Lower lobe of right lung (tissue), 2 donors: ENCODE measurements at regions not wholly inside any gene's neighbourhood (a gene's known extent, or its start where the extent isn't known, plus 50 kb on each side); places are given as distances from the start of the nearest gene placed in this dataset.

ENCODE experiments used
- ATAC-seq, 2 donors: fragments of 200-7000 bp; cut with Tn5 transposase; one replicate each; pipeline ENCODE4 v1.9.1; 2020 to 2022; ENCODE audit warnings: mild to moderate bottlenecking in 2 of 2, moderate library complexity in 2 of 2
- DNase-seq: peaks from one replicate; pipeline ENCODE4 v3.0.0-alpha.2; 2020
- H3K27ac ChIP-seq: fragments of 200-600 bp; one replicate; pipeline ENCODE4 v1.8.0; 2022
- H3K27me3 ChIP-seq: fragments of 200-600 bp; one replicate; pipeline ENCODE4 v1.8.0; 2022; ENCODE audit warnings: low read depth
- H3K36me3 ChIP-seq: fragments of 200-600 bp; one replicate; pipeline ENCODE4 v1.8.0; 2022; ENCODE audit warnings: mild to moderate bottlenecking
- H3K4me1 ChIP-seq: fragments of 200-600 bp; one replicate; pipeline ENCODE4 v1.8.0; 2022
- H3K4me3 ChIP-seq: fragments of 200-600 bp; one replicate; pipeline ENCODE4 v1.8.0; 2022; ENCODE audit warnings: mild to moderate bottlenecking
- H3K9me3 ChIP-seq: fragments of 200-600 bp; one replicate; pipeline ENCODE4 v1.8.0; 2022
- CTCF ChIP-seq: fragments of 200-600 bp; IDR thresholded peaks from one replicate; pipeline ENCODE4 v1.8.0; 2022; ENCODE audit warnings: antibody characterized with exemption, mild to moderate bottlenecking
- intact Hi-C: fragments of 100-400 bp; cut with DNase I; formaldehyde crosslinking; loops from one replicate; pipeline ENCODE4 v1.11.0; 2022
- donor health status: DM: no; HTN: yes; CAD: no; lungs with severe emphysema.

GRCh38 chr22:22973336-22973735 lies 85.7 kb downstream of the IGLL5 start:
- ATAC-seq (no peak), DNase-seq (no peak)
- Histone ChIP-seq H3K4me1 (no peaks in the 10 kb centered on the region), H3K27ac (no peak overlapping the region), H3K4me3 (no peak overlapping the region), H3K9me3 (no peaks in the 10 kb centered on the region), H3K27me3 (peaks cover 7% of the 10 kb centered on the region), H3K36me3 (no peaks in the 10 kb centered on the region)
- TF ChIP-seq CTCF = no peak
- intact Hi-C loops = no loop called here

GRCh38 chr22:22974156-22974555 lies 86.5 kb downstream of the IGLL5 start:
- no peak for DNase-seq
- intact Hi-C loops = no loop called here
- no peak for TF ChIP-seq CTCF
- Histone ChIP-seq H3K27ac (no peak overlapping the region), H3K4me3 (no peak overlapping the region), H3K9me3 (peaks cover under 1% of the 10 kb centered on the region), H3K4me1 (no peaks in the 10 kb centered on the region), H3K27me3 (peaks cover 5% of the 10 kb centered on the region), H3K36me3 (no peaks in the 10 kb centered on the region)
- no peak for ATAC-seq

- Histone ChIP-seq H3K4me3 (no peak overlapping the region), H3K27ac (no peak overlapping the region), H3K27me3 (peaks cover 5% of the 10 kb centered on the region), H3K9me3 (peaks cover 8% of the 10 kb centered on the region), H3K36me3 (no peaks in the 10 kb centered on the region), H3K4me1 (no peaks in the 10 kb centered on the region)
- no peak for ATAC-seq
- no peak for TF ChIP-seq CTCF
- intact Hi-C loops = no loop called here
- no peak for DNase-seq
Observed at GRCh38 chr22:22974795-22975580, 87.4 kb downstream of the IGLL5 start.

GRCh38 chr22:22976033-22976922 lies 88.7 kb downstream of the IGLL5 start:
- DNase-seq (no peak), ATAC-seq (no peak)
- no peak overlapping the region for H3K4me3 ChIP-seq
- peaks cover 14% of the 10 kb centered on the region for H3K9me3 ChIP-seq
- no peak overlapping the region for H3K27ac ChIP-seq
- no peaks in the 10 kb centered on the region for H3K4me1 ChIP-seq
- peaks cover 5% of the 10 kb centered on the region for H3K27me3 ChIP-seq
- no peak for TF ChIP-seq CTCF
- intact Hi-C loops = no loop called here
- H3K36me3 ChIP-seq = no peaks in the 10 kb centered on the region

- no peak for TF ChIP-seq CTCF
- peaks cover 14% of the 10 kb centered on the region for H3K9me3 ChIP-seq
- peaks cover 5% of the 10 kb centered on the region for H3K27me3 ChIP-seq
- DNase-seq = no peak
- intact Hi-C loops = no loop called here
- no peaks in the 10 kb centered on the region for H3K36me3 ChIP-seq
- no peak overlapping the region for H3K27ac ChIP-seq
- no peaks in the 10 kb centered on the region for H3K4me1 ChIP-seq
- no peak overlapping the region for H3K4me3 ChIP-seq
- no peak for ATAC-seq
Observed at GRCh38 chr22:22977479-22978200, 90.0 kb downstream of the IGLL5 start.
